ENCODE measurements at regions not wholly inside any gene's neighbourhood (a gene's known extent, or its start where the extent isn't known, plus 50 kb on each side); places are given as distances from the start of the nearest gene placed in this dataset.

- no peak for DNase-seq (ENCODE audit: extremely low spot score)
- TF ChIP-seq, protein P1, sequence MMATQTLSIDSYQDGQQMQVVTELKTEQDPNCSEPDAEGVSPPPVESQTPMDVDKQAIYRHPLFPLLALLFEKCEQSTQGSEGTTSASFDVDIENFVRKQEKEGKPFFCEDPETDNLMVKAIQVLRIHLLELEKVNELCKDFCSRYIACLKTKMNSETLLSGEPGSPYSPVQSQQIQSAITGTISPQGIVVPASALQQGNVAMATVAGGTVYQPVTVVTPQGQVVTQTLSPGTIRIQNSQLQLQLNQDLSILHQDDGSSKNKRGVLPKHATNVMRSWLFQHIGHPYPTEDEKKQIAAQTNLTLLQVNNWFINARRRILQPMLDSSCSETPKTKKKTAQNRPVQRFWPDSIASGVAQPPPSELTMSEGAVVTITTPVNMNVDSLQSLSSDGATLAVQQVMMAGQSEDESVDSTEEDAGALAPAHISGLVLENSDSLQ (IDR thresholded peaks at IDR 0.05) = no peak
- TF ChIP-seq LEF1 (IDR thresholded peaks at IDR 0.05; ENCODE audit: borderline replicate concordance) (no peak), BHLHE40 (IDR thresholded peaks at IDR 0.05; ENCODE audit: borderline replicate concordance) (no peak), SUZ12 (IDR thresholded peaks at IDR 0.05) (no peak)
- ChIA-PET POLR2A (no interaction called here), CTCF (no interaction called here)
Measured at GRCh38 chr20:48571949-48572847, 255.6 kb downstream of the PREX1 start.

GRCh38 chr20:48569679-48570078 is 258.1 kb downstream of the PREX1 start:
- ChIA-PET POLR2A (no interaction called here), CTCF (no interaction called here)
- TF ChIP-seq CTBP1 (IDR thresholded peaks at IDR 0.05; ENCODE audit: borderline replicate concordance) (no peak), SP1 (IDR thresholded peaks at IDR 0.05) (no peak), LEF1 (IDR thresholded peaks at IDR 0.05; ENCODE audit: borderline replicate concordance) (no peak), NFRKB (IDR thresholded peaks at IDR 0.05) (no peak), ZNF384 (IDR thresholded peaks at IDR 0.05) (no peak)
- DNase-seq (ENCODE audit: extremely low spot score) = no peak

DNA sequence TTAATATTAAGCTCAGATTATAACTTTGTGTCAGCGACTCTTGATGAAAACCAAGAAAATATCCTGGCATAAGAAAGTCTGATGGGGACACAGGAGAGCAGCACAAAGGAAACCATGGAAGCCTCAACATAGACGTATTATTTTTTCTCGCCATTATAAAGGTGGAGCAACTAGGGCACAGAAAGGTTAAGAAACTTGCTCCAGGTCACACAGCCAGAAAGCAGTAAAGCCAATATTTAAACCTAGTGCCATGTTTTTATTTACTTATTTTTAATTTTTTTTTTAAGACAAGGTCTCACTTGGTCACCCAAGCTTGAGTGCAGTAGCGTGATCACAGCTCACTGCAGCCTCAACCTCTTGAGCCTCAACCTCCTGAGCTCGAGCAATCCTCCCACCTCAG is 259.3 kb downstream of the PREX1 start:
- POLR2A ChIA-PET = interaction anchor here (0.6 to 0.7 kb wide), 2 partner anchors 9 to 180 kb away, joined by 3 to 4 read pairs; no protein-coding TSS in a partner anchor
- DNase-seq (ENCODE audit: extremely low spot score) = no peak
- CTCF ChIA-PET = interaction anchor here (1.2 kb wide), 1 partner anchor 52 kb away, joined by 6 read pairs; no protein-coding TSS in a partner anchor
- no peak for TF ChIP-seq CTBP1 (IDR thresholded peaks at IDR 0.05; ENCODE audit: borderline replicate concordance)
- TF ChIP-seq, protein P1 (IDR thresholded peaks at IDR 0.05) = no peak
- TF ChIP-seq SP1 (IDR thresholded peaks at IDR 0.05) = no peak
- TF ChIP-seq ZNF384 (IDR thresholded peaks at IDR 0.05) = no peak
- TF ChIP-seq FOXK2 (IDR thresholded peaks at IDR 0.05) = no peak
- TF ChIP-seq SUZ12 (IDR thresholded peaks at IDR 0.05) = no peak
- TF ChIP-seq HDGF (IDR thresholded peaks at IDR 0.05; ENCODE audit: borderline replicate concordance) = no peak
- no peak for TF ChIP-seq L3MBTL2 (conservative IDR thresholded peaks at IDR 0.05)
- TF ChIP-seq TARDBP (IDR thresholded peaks at IDR 0.05) = no peak
- no peak for TF ChIP-seq NFRKB (IDR thresholded peaks at IDR 0.05)
- TF ChIP-seq FOXM1 (IDR thresholded peaks at IDR 0.05; ENCODE audit: borderline replicate concordance) = no peak

DNA sequence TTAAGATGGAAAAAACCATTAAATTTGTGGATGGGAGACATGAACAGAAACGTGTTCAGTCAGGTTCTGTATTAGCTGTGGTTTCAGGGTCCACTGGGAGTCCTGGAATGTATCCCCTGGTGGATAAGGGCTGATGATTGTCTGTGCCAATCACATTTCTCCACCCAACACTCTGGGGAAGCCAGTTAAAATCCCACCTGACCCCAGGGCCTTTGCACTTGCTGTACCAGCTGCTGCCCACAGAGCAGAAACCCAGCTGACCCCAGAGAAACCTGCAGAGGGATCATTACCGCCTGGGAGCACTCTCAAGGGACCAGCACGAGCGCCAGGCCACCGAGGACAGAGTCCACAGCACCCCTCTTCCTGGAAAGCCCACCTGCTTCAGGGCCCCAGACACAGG is 260.7 kb downstream of the PREX1 start:
- no peak for DNase-seq (ENCODE audit: extremely low spot score)
- no peak for TF ChIP-seq ARNT (IDR thresholded peaks at IDR 0.05)
- POLR2A ChIA-PET = no interaction called here
- CTCF ChIA-PET = no interaction called here

DNA sequence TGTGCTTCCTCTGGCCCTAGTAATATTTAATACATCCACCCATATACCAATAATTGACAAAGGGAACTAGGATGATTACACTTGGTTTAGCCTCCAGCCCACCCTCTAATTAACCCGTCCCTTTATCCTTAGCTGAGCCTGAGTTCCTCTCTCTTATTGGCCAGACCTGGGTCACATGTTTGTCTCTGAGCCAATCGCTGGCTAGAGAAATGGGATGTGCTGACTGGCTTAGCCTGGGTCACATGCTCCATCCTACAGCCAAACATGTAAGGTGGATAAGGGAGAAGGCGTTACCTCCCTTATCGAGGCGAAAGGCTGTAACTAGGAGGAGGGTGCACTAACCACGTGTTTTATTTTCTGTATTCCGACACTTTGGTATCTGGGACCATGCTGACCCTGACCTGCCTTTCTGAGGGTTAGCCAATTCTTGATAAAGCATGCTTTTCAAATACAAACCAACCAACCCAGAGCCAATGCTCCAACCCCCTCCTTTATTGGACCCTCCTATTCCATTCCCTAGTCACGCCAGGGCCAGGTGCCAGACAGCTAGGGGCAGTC is 262.7 kb downstream of the PREX1 start:
- POLR2A ChIA-PET = no interaction called here
- CTCF ChIA-PET = no interaction called here
- TF ChIP-seq BHLHE40 (IDR thresholded peaks at IDR 0.05; ENCODE audit: borderline replicate concordance) (no peak), HDGF (IDR thresholded peaks at IDR 0.05; ENCODE audit: borderline replicate concordance) (no peak), FOXM1 (IDR thresholded peaks at IDR 0.05; ENCODE audit: borderline replicate concordance) (no peak), ZNF384 (IDR thresholded peaks at IDR 0.05) (no peak), TARDBP (IDR thresholded peaks at IDR 0.05) (no peak), FOXK2 (IDR thresholded peaks at IDR 0.05) (no peak), LEF1 (IDR thresholded peaks at IDR 0.05; ENCODE audit: borderline replicate concordance) (no peak), L3MBTL2 (conservative IDR thresholded peaks at IDR 0.05) (no peak), NFRKB (IDR thresholded peaks at IDR 0.05) (no peak), ELF4 (IDR thresholded peaks at IDR 0.05) (no peak), ARNT (IDR thresholded peaks at IDR 0.05) (no peak), FOXA1 (IDR thresholded peaks at IDR 0.05) (no peak), SP1 (IDR thresholded peaks at IDR 0.05) (no peak)
- no peak for DNase-seq (ENCODE audit: extremely low spot score)

- no peak for DNase-seq (ENCODE audit: extremely low spot score)
- POLR2A ChIA-PET = interaction anchor here (0.5 kb wide), 1 partner anchor 860 kb away, joined by 3 read pairs; no protein-coding TSS in a partner anchor
- TF ChIP-seq NFRKB (IDR thresholded peaks at IDR 0.05) (no peak), FOXM1 (IDR thresholded peaks at IDR 0.05; ENCODE audit: borderline replicate concordance) (no peak), SP1 (IDR thresholded peaks at IDR 0.05) (no peak), HDGF (IDR thresholded peaks at IDR 0.05; ENCODE audit: borderline replicate concordance) (no peak), CTBP1 (IDR thresholded peaks at IDR 0.05; ENCODE audit: borderline replicate concordance) (no peak), BHLHE40 (IDR thresholded peaks at IDR 0.05; ENCODE audit: borderline replicate concordance) (no peak), TARDBP (IDR thresholded peaks at IDR 0.05) (no peak), FOXA1 (IDR thresholded peaks at IDR 0.05) (no peak), LEF1 (IDR thresholded peaks at IDR 0.05; ENCODE audit: borderline replicate concordance) (no peak), FOXK2 (IDR thresholded peaks at IDR 0.05) (no peak), SUZ12 (IDR thresholded peaks at IDR 0.05) (no peak), L3MBTL2 (conservative IDR thresholded peaks at IDR 0.05) (no peak), ELF4 (IDR thresholded peaks at IDR 0.05) (no peak), ARNT (IDR thresholded peaks at IDR 0.05) (no peak)
- TF ChIP-seq, protein P1 (IDR thresholded peaks at IDR 0.05) = no peak
- CTCF ChIA-PET = no interaction called here
Measured at GRCh38 chr20:48563191-48563870, 264.5 kb downstream of the PREX1 start.

Measured in HEK293T (cell line).